HCT116 (cell line): ENCODE measurements at regions not wholly inside any gene's neighbourhood (a gene's known extent, or its start where the extent isn't known, plus 50 kb on each side); places are given as distances from the start of the nearest gene placed in this dataset.

Source experiments
- ATAC-seq: fragments of 200-7000 bp; cut with Tn5 transposase; 2 replicates; pipeline ENCODE4 v1.9.1; 2020; ENCODE audit warnings: mild to moderate bottlenecking, moderate library complexity
- BruUV-seq: library from RNA; stranded (reverse); fragments of 400-500 nt; replicated peaks from 2 replicates; lab custom pipeline; 2021; lab: Mats Ljungman, UMichigan
- CTCF ChIA-PET: fragments of 300-600 bp; sonication (Branson Sonifier 250); formaldehyde crosslinking; loops from one replicate; lab custom pipeline; 2021; ENCODE audit warnings: antibody characterized with exemption; lab: Charles Lee
- POLR2A ChIA-PET: fragments of 300-600, 350-600 bp; sonication (Branson Sonifier 250); formaldehyde crosslinking; loops from one replicate; lab custom pipeline; 2021; ENCODE audit warnings: antibody characterized with exemption; lab: Charles Lee
- RAD21 ChIA-PET, 2 experiments: fragments of 300-600 bp; sonication (Branson Sonifier 250); formaldehyde crosslinking; loops; one replicate each; lab custom pipeline; 2023; ENCODE audit warnings: low total read pairs in 2 of 2; ENCODE audit not compliant: uncharacterized antibody in 2 of 2, unreplicated experiment in 2 of 2, low non-redundant PET in 1 of 2; lab: Charles Lee
- DNase-seq: peaks from one replicate; pipeline ENCODE4 v3.0.0-alpha.2; 2010; ENCODE audit warnings: low read depth, low spot score
- H2AFZ ChIP-seq: fragments of 200-600 bp; shearing (Covaris generic), sonication (generic); 2 replicates; pipeline ENCODE4 v1.6.1; 2017; ENCODE audit warnings: low read depth, mixed run types, mixed read lengths, antibody characterized with exemption, low read length; ENCODE audit not compliant: poor library complexity, severe bottlenecking
- H3K27ac ChIP-seq: 2 replicates; pipeline ENCODE4 v1.5.1; 2012; ENCODE audit warnings: low read depth, low read length
- H3K27me3 ChIP-seq: fragments of 200-600 bp; sonication (generic); 2 replicates; pipeline ENCODE4 v1.6.1; 2016; ENCODE audit warnings: mixed run types, low read length, mixed read lengths; ENCODE audit not compliant: insufficient read depth
- H3K36me3 ChIP-seq, 2 experiments: fragments of 200-500 bp in 1 of 2; fragments of 200-600 bp in 1 of 2; sonication (Bioruptor generic) in 1 of 2; sonication (generic) in 1 of 2; 2 replicates each; pipeline versions ENCODE4 v1.5.1 to v1.6.1; 2014 to 2016; ENCODE audit warnings: low read length in 2 of 2, inconsistent platforms in 1 of 2, mixed read lengths in 1 of 2, mixed run types in 1 of 2; ENCODE audit not compliant: insufficient read depth in 2 of 2, control insufficient read depth in 1 of 2
- H3K4me1 ChIP-seq, 2 experiments: fragments of 200-600 bp in 1 of 2; sonication (generic) in 1 of 2; 2 replicates each; pipeline versions ENCODE4 v1.5.1 to v1.6.1; 2012 to 2017; ENCODE audit warnings: low read length in 2 of 2, inconsistent platforms in 1 of 2, mild to moderate bottlenecking in 1 of 2, mixed read lengths in 1 of 2, mixed run types in 1 of 2, moderate library complexity in 1 of 2; ENCODE audit not compliant: insufficient read depth in 2 of 2, control insufficient read depth in 1 of 2
- H3K4me2 ChIP-seq: fragments of 200-600 bp; sonication (generic); 2 replicates; pipeline ENCODE4 v1.6.1; 2017; ENCODE audit warnings: mixed run types, low read length, mixed read lengths
- H3K4me3 ChIP-seq, 2 experiments: fragments of 200-600 bp in 1 of 2; sonication (generic) in 1 of 2; replicated peaks in 1 of 2; 2 replicates each; pipeline ENCODE4 v1.5.1; 2011 to 2016; ENCODE audit warnings: low read length in 2 of 2, control low read depth in 1 of 2, low read depth in 1 of 2, mild to moderate bottlenecking in 1 of 2, mixed read lengths in 1 of 2, mixed run types in 1 of 2
- H3K79me2 ChIP-seq: fragments of 200-600 bp; sonication (generic); 2 replicates; pipeline ENCODE4 v1.6.1; 2017; ENCODE audit warnings: mild to moderate bottlenecking, mixed run types, low read length, moderate library complexity, mixed read lengths; ENCODE audit not compliant: insufficient read depth
- H3K9ac ChIP-seq: fragments of 200-600 bp; sonication (generic); 2 replicates; pipeline ENCODE4 v1.6.1; 2016; ENCODE audit warnings: low read length, mixed read lengths
- H3K9me2 ChIP-seq: fragments of 200-600 bp; sonication (generic), shearing (Covaris generic); 2 replicates; pipeline ENCODE4 v1.6.1; 2017; ENCODE audit warnings: mixed run types, mild to moderate bottlenecking, moderate library complexity; ENCODE audit not compliant: insufficient read depth
- H3K9me3 ChIP-seq, 2 experiments: fragments of 200-500 bp in 1 of 2; fragments of 200-600 bp in 1 of 2; sonication (Bioruptor generic) in 1 of 2; sonication (generic) in 1 of 2; 2 replicates each; pipeline ENCODE4 v1.6.1; 2014 to 2017; ENCODE audit warnings: low read length in 2 of 2, mixed read lengths in 2 of 2, inconsistent platforms in 1 of 2, low read depth in 1 of 2, mild to moderate bottlenecking in 1 of 2, mixed run types in 1 of 2, moderate library complexity in 1 of 2; ENCODE audit not compliant: control insufficient read depth in 1 of 2, insufficient read depth in 1 of 2
- H4K20me1 ChIP-seq: fragments of 200-600 bp; sonication (generic), shearing (Covaris generic); 2 replicates; pipeline ENCODE4 v1.6.1; 2017; ENCODE audit warnings: mixed run types, mild to moderate bottlenecking, moderate library complexity; ENCODE audit not compliant: insufficient read depth
- ATF3 ChIP-seq: IDR thresholded peaks from 2 replicates; pipeline ENCODE4 v1.6.1; 2012
- CBX3 ChIP-seq: IDR thresholded peaks from 2 replicates; pipeline ENCODE4 v1.6.1; 2012; ENCODE audit warnings: low read depth
- CEBPB ChIP-seq: IDR thresholded peaks from 2 replicates; pipeline ENCODE4 v1.6.1; 2012; ENCODE audit warnings: low read depth
- CTCF ChIP-seq, 3 experiments: fragments of 200-600 bp in 1 of 3; sonication (generic) in 1 of 3; IDR thresholded peaks in 2 of 3; conservative IDR thresholded peaks in 1 of 3; 2 replicates each; pipeline ENCODE4 v1.5.1; 2012 to 2017; ENCODE audit warnings: low read depth in 2 of 3, low read length in 2 of 3, antibody characterized with exemption in 1 of 3, borderline replicate concordance in 1 of 3, control low read depth in 1 of 3, mild to moderate bottlenecking in 1 of 3, mixed read lengths in 1 of 3, mixed run types in 1 of 3, moderate library complexity in 1 of 3; ENCODE audit not compliant: insufficient read depth in 1 of 3
- ELF1 ChIP-seq: IDR thresholded peaks from 2 replicates; pipeline ENCODE4 v1.6.1; 2012; ENCODE audit warnings: low read depth, borderline replicate concordance
- EZH2 ChIP-seq: fragments of 200-600 bp; sonication (generic); IDR thresholded peaks from 2 replicates; pipeline ENCODE4 v1.6.1; 2017; ENCODE audit warnings: antibody characterized with exemption, mixed run types
- EZH2phosphoT487 ChIP-seq: fragments of 200-600 bp; IDR thresholded peaks from 2 replicates; pipeline ENCODE4 v1.6.1; 2018; ENCODE audit warnings: antibody characterized with exemption, borderline replicate concordance
- FOSL1 ChIP-seq: IDR thresholded peaks from 2 replicates; pipeline ENCODE4 v1.6.1; 2012; ENCODE audit warnings: low read depth
- JUND ChIP-seq: IDR thresholded peaks from 2 replicates; pipeline ENCODE4 v1.6.1; 2012
- MAX ChIP-seq: IDR thresholded peaks from 2 replicates; pipeline ENCODE4 v1.6.1; 2012
- POLR2A ChIP-seq: IDR thresholded peaks from 2 replicates; pipeline ENCODE4 v1.7.0; 2011; ENCODE audit warnings: borderline replicate concordance; ENCODE audit not compliant: insufficient read depth, insufficient read length; ENCODE audit errors: extremely low read depth
- POLR2AphosphoS5 ChIP-seq: IDR thresholded peaks from 2 replicates; pipeline ENCODE4 v1.6.1; 2011; ENCODE audit warnings: mild to moderate bottlenecking, low read depth, low read length, moderate library complexity
- RAD21 ChIP-seq: IDR thresholded peaks from 2 replicates; pipeline ENCODE4 v1.6.1; 2012; ENCODE audit warnings: low read depth, mild to moderate bottlenecking
- SIN3A ChIP-seq: IDR thresholded peaks from 2 replicates; pipeline ENCODE4 v1.6.1; 2012; ENCODE audit warnings: low read depth
- SP1 ChIP-seq: IDR thresholded peaks from 2 replicates; pipeline ENCODE4 v1.6.1; 2012; ENCODE audit warnings: low read depth
- SRF ChIP-seq: IDR thresholded peaks from 2 replicates; pipeline ENCODE4 v1.6.1; 2012; ENCODE audit warnings: low read depth
- TCF7L2 ChIP-seq: IDR thresholded peaks from 2 replicates; pipeline ENCODE4 v1.7.0; 2011; ENCODE audit warnings: borderline replicate concordance, inconsistent platforms; ENCODE audit not compliant: insufficient read depth, insufficient read length; ENCODE audit errors: extremely low read depth
- YY1 ChIP-seq: IDR thresholded peaks from 2 replicates; pipeline ENCODE4 v1.6.1; 2011; ENCODE audit warnings: low read length, low read depth, moderate library complexity, mild to moderate bottlenecking; ENCODE audit not compliant: insufficient replicate concordance; ENCODE audit errors: extremely low read depth
- ZBTB33 ChIP-seq: IDR thresholded peaks from 2 replicates; pipeline ENCODE4 v1.6.1; 2011; ENCODE audit warnings: mild to moderate bottlenecking, low read length, moderate library complexity; ENCODE audit not compliant: insufficient replicate concordance; ENCODE audit errors: extremely low read depth
- intact Hi-C: fragments of 100-400 bp; cut with micrococcal nuclease; formaldehyde crosslinking; loops from 2 replicates; pipeline ENCODE4 v1.10.0; 2022

GRCh38 chr18:78497641-78498040 lies 482.0 kb upstream of the SALL3 start:
- Histone ChIP-seq H4K20me1 (no peaks in the 10 kb centered on the region), H3K27ac (no peak overlapping the region), H3K27me3 (no peaks in the 10 kb centered on the region), H3K9me3 (peaks cover 7 to 11% of the 10 kb centered on the region in 2 experiments; a peak in 2 of 4 replicates), H3K9ac (no peak overlapping the region), H3K36me3 (no peaks in the 10 kb centered on the region), H3K9me2 (no peaks in the 10 kb centered on the region), H3K79me2 (no peaks in the 10 kb centered on the region), H2AFZ (no peak overlapping the region), H3K4me2 (no peak overlapping the region), H3K4me3 (no peak overlapping the region), H3K4me1 (peaks cover 0 to 8% of the 10 kb centered on the region in 2 experiments; a peak in 2 of 4 replicates)
- intact Hi-C loops: no loop called here
- RAD21 ChIA-PET: no interaction called here
- ATAC-seq (no peak), DNase-seq (no peak)
- TF ChIP-seq SIN3A (no peak), CEBPB (no peak), CBX3 (no peak), POLR2AphosphoS5 (no peak), RAD21 (no peak), SP1 (no peak), TCF7L2 (no peak), ZBTB33 (no peak), EZH2phosphoT487 (no peak), ELF1 (no peak), SRF (no peak), MAX (no peak), CTCF (IDR thresholded peaks at IDR 0.05 in 2 of 3, conservative IDR thresholded peaks at IDR 0.05 in 1 of 3; ENCODE audit: borderline replicate concordance in 1 of 3, insufficient read depth in 1 of 3, low read depth in 2 of 3, low read length in 2 of 3) (no peak), YY1 (no peak), JUND (no peak), POLR2A (no peak), ATF3 (no peak), EZH2 (no peak), FOSL1 (no peak)
- BruUV-seq: no TSS peak
- POLR2A ChIA-PET: no interaction called here
- CTCF ChIA-PET: no interaction called here
